ENCODE measurements at regions not wholly inside any gene's neighbourhood (a gene's known extent, or its start where the extent isn't known, plus 50 kb on each side); places are given as distances from the start of the nearest gene placed in this dataset.

DNA sequence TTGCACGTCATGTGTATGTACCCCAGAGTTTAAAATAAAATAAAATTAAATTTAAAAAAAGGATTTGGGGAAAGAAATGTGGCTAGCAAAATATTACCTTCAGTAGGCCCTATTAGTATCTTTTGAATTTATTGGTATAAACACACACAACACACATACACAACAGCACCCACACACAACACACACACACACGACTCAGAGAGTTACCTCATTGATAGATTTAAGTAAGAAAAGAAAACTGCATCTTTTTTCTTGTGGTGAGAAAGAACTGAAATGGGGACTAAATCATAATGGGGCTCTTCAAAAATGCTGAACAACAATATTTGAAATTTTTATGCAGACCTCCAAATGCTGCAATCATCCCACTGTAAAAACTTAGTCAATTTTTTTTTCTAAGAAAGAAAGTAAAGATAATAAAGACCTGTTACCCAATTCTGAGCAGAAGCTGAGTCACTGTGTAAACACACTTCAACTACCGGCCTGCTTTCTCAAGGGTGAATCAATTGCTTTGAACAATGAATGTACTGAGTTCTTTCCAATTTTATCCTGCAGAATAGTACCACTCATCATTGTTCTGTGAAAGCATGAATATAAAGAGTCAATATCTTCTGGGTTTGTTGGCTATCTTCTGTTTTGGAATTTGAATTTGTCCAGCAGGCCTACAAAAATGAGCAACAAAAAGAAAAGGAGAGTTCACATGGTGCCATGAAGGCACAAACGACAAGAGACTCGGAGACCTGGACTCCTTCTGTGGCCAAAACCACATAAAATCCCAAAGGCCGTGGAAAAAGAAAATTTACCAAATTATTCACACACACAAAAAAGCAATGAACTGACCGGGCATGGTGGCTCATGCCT lies 57.9 kb upstream of the CCNG1 start:
- Histone ChIP-seq H3K9me3 (ENCODE audit: insufficient read depth, low read length) (no peaks in the 10 kb centered on the region), H3F3A (ENCODE audit: insufficient read depth) (no peaks in the 10 kb centered on the region), H4K20me1 (ENCODE audit: low read depth, low read length) (no peaks in the 10 kb centered on the region), H2AFZ (ENCODE audit: low read depth, low read length, severe bottlenecking) (no peak overlapping the region), H3K4me2 (ENCODE audit: low read depth, low read length, poor library complexity, severe bottlenecking) (no peak overlapping the region), H3K27ac (ENCODE audit: low read depth, low read length) (no peak overlapping the region), H3K9ac (ENCODE audit: low read length) (no peak overlapping the region), H3K79me2 (ENCODE audit: insufficient read depth, low read length) (no peaks in the 10 kb centered on the region), H3K36me3 (ENCODE audit: low read length) (no peaks in the 10 kb centered on the region), H3K27me3 (ENCODE audit: low read length) (no peaks in the 10 kb centered on the region), H3K4me3 (ENCODE audit: insufficient read depth, low read length, poor library complexity, severe bottlenecking) (no peak overlapping the region), H3K9me2 (replicated peaks; ENCODE audit: insufficient read depth, low read length) (no peaks in the 10 kb centered on the region)
- no peak for TF ChIP-seq EZH2phosphoT487 (conservative IDR thresholded peaks at IDR 0.05; ENCODE audit: low read length)
- TF ChIP-seq, protein P1, sequence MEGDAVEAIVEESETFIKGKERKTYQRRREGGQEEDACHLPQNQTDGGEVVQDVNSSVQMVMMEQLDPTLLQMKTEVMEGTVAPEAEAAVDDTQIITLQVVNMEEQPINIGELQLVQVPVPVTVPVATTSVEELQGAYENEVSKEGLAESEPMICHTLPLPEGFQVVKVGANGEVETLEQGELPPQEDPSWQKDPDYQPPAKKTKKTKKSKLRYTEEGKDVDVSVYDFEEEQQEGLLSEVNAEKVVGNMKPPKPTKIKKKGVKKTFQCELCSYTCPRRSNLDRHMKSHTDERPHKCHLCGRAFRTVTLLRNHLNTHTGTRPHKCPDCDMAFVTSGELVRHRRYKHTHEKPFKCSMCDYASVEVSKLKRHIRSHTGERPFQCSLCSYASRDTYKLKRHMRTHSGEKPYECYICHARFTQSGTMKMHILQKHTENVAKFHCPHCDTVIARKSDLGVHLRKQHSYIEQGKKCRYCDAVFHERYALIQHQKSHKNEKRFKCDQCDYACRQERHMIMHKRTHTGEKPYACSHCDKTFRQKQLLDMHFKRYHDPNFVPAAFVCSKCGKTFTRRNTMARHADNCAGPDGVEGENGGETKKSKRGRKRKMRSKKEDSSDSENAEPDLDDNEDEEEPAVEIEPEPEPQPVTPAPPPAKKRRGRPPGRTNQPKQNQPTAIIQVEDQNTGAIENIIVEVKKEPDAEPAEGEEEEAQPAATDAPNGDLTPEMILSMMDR (IDR thresholded peaks at IDR 0.05; ENCODE audit: insufficient read depth, low read length, poor library complexity, severe bottlenecking) = no peak

DNA sequence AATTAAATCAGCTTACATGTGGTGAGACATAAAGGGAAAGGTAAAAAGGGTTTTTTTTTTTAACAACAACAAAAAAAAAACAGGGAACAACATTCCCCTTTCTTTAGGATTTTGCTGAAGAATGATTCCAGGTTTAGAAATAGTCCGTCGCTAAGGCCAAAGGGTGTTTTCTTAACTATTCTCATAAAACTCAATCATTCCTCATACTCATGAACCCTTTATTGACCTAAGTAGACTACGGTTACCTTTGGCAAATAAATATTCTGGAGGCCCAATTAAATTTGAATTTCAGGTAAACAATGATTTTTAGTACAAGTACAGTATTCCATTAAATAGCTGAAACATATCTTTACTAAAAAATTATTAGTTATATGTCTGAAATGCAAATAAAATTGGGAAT lies 55.6 kb upstream of the CCNG1 start:
- Histone ChIP-seq H3K27me3 (ENCODE audit: low read length) (no peaks in the 10 kb centered on the region), H3F3A (ENCODE audit: insufficient read depth) (no peaks in the 10 kb centered on the region), H2AFZ (ENCODE audit: low read depth, low read length, severe bottlenecking) (no peak overlapping the region), H3K4me3 (ENCODE audit: insufficient read depth, low read length, poor library complexity, severe bottlenecking) (no peak overlapping the region), H3K27ac (ENCODE audit: low read depth, low read length) (no peak overlapping the region), H3K79me2 (ENCODE audit: insufficient read depth, low read length) (no peaks in the 10 kb centered on the region), H3K9ac (ENCODE audit: low read length) (no peak overlapping the region), H4K20me1 (ENCODE audit: low read depth, low read length) (no peaks in the 10 kb centered on the region), H3K4me2 (ENCODE audit: low read depth, low read length, poor library complexity, severe bottlenecking) (no peak overlapping the region), H3K36me3 (ENCODE audit: low read length) (no peaks in the 10 kb centered on the region), H3K9me2 (replicated peaks; ENCODE audit: insufficient read depth, low read length) (no peaks in the 10 kb centered on the region), H3K9me3 (ENCODE audit: insufficient read depth, low read length) (no peaks in the 10 kb centered on the region)
- TF ChIP-seq EZH2phosphoT487 (conservative IDR thresholded peaks at IDR 0.05; ENCODE audit: low read length) = no peak
- TF ChIP-seq, protein P1 (IDR thresholded peaks at IDR 0.05; ENCODE audit: insufficient read depth, low read length, poor library complexity, severe bottlenecking) = no peak

DNA sequence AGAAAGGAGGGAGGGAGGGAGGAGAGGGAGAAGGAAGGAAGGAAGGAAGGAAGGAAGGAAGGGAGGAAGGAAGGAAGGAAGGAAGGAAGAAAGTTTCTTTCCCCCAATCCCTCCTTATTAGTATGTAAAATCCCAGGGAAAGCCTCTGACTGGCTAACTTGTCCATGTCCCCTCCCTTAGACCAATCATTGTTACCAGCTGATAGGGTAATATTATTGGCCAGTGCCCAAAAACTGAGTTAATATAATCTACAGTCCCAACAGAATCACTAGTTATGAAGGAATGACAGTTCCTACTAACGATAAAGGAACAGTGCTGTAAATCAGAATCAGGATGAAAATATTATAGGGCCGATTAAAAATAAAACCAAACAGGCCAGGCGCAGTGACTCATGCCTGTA lies 53.6 kb upstream of the CCNG1 start:
- H3F3A ChIP-seq (ENCODE audit: insufficient read depth) = no peaks in the 10 kb centered on the region
- H2AFZ ChIP-seq (ENCODE audit: low read depth, low read length, severe bottlenecking) = no peak overlapping the region
- H3K79me2 ChIP-seq (ENCODE audit: insufficient read depth, low read length) = no peaks in the 10 kb centered on the region
- H3K4me2 ChIP-seq (ENCODE audit: low read depth, low read length, poor library complexity, severe bottlenecking) = no peak overlapping the region
- no peak overlapping the region for H3K9ac ChIP-seq (ENCODE audit: low read length)
- H4K20me1 ChIP-seq (ENCODE audit: low read depth, low read length) = no peaks in the 10 kb centered on the region
- H3K4me3 ChIP-seq (ENCODE audit: insufficient read depth, low read length, poor library complexity, severe bottlenecking) = no peak overlapping the region
- H3K36me3 ChIP-seq (ENCODE audit: low read length) = no peaks in the 10 kb centered on the region
- no peak overlapping the region for H3K27ac ChIP-seq (ENCODE audit: low read depth, low read length)
- no peak for TF ChIP-seq EZH2phosphoT487 (conservative IDR thresholded peaks at IDR 0.05; ENCODE audit: low read length)
- TF ChIP-seq, protein P1 (IDR thresholded peaks at IDR 0.05; ENCODE audit: insufficient read depth, low read length, poor library complexity, severe bottlenecking) = no peak
- no peaks in the 10 kb centered on the region for H3K27me3 ChIP-seq (ENCODE audit: low read length)
- H3K9me2 ChIP-seq (replicated peaks; ENCODE audit: insufficient read depth, low read length) = no peaks in the 10 kb centered on the region
- no peaks in the 10 kb centered on the region for H3K9me3 ChIP-seq (ENCODE audit: insufficient read depth, low read length)

Measured in SU-DHL-6 (cell line).